Caco-2 (cell line): ENCODE measurements at regions not wholly inside any gene's neighbourhood (a gene's known extent, or its start where the extent isn't known, plus 50 kb on each side); places are given as distances from the start of the nearest gene placed in this dataset.

Experiments used
- BruUV-seq: library from RNA; stranded (reverse); fragments of 400-500 nt; replicated peaks from 2 replicates; lab custom pipeline; 2021; lab: Mats Ljungman, UMichigan
- CTCF ChIA-PET: fragments of 300-600 bp; sonication (Branson Sonifier 250); formaldehyde crosslinking; loops from one replicate; lab custom pipeline; 2022; ENCODE audit warnings: antibody characterized with exemption; lab: Charles Lee
- POLR2A ChIA-PET: fragments of 300-600 bp; sonication (Branson Sonifier 250); formaldehyde crosslinking; loops from one replicate; lab custom pipeline; 2022; ENCODE audit warnings: antibody characterized with exemption; lab: Charles Lee
- DNase-seq, 2 experiments: peaks; one replicate each; pipeline versions ENCODE4 v3.0.0 to v3.0.0-alpha.2; 2020 to 2022
- H3K27me3 ChIP-seq: replicated peaks from 2 replicates; pipeline ENCODE4 v1.6.0; 2011; ENCODE audit warnings: low read length; ENCODE audit not compliant: control insufficient read depth, insufficient read depth
- H3K36me3 ChIP-seq: 2 replicates; pipeline ENCODE4 v1.5.1; 2011; ENCODE audit warnings: low read length; ENCODE audit not compliant: control insufficient read depth, insufficient read depth
- H3K4me1 ChIP-seq: fragments of 250-450 bp; sonication (Bioruptor Pico); 2 replicates; pipeline ENCODE4 v1.5.1; 2020; ENCODE audit warnings: mild to moderate bottlenecking
- H3K4me3 ChIP-seq: 2 replicates; pipeline ENCODE4 v1.5.1; 2011; ENCODE audit warnings: low read depth, mild to moderate bottlenecking, control low read depth, low read length
- H3K9me3 ChIP-seq: fragments of 250-450 bp; sonication (Bioruptor Pico); 2 replicates; pipeline ENCODE4 v1.5.1; 2020; ENCODE audit warnings: mild to moderate bottlenecking, moderate library complexity
- H3K27ac Mint-ChIP-seq: one replicate; pipeline ENCODE4 v1.8.0; 2022; ENCODE audit warnings: mixed read lengths; ENCODE audit not compliant: unreplicated experiment
- H3K27me3 Mint-ChIP-seq: one replicate; pipeline ENCODE4 v1.8.0; 2022; ENCODE audit warnings: mixed read lengths; ENCODE audit not compliant: insufficient read depth, unreplicated experiment
- H3K36me3 Mint-ChIP-seq: one replicate; pipeline ENCODE4 v1.8.0; 2022; ENCODE audit warnings: mild to moderate bottlenecking, mixed read lengths; ENCODE audit not compliant: insufficient read depth, unreplicated experiment
- H3K4me1 Mint-ChIP-seq: one replicate; pipeline ENCODE4 v1.8.0; 2022; ENCODE audit warnings: low read depth, mixed read lengths; ENCODE audit not compliant: unreplicated experiment
- H3K4me3 Mint-ChIP-seq: one replicate; pipeline ENCODE4 v1.8.0; 2022; ENCODE audit warnings: mild to moderate bottlenecking, moderate library complexity, mixed read lengths; ENCODE audit not compliant: unreplicated experiment
- H3K9me3 Mint-ChIP-seq: one replicate; pipeline ENCODE4 v1.8.0; 2022; ENCODE audit warnings: mixed read lengths; ENCODE audit not compliant: unreplicated experiment
- CTCF ChIP-seq, 2 experiments: fragments of 200-600 bp in 1 of 2; IDR thresholded peaks; 1 replicate in 1 of 2; 2 replicates in 1 of 2; pipeline versions ENCODE4 v1.5.1 to v1.8.0; 2011 to 2022; ENCODE audit warnings: antibody characterized with exemption in 1 of 2, control low read depth in 1 of 2, inconsistent platforms in 1 of 2, low read depth in 1 of 2, low read length in 1 of 2, mild to moderate bottlenecking in 1 of 2, moderate library complexity in 1 of 2; ENCODE audit not compliant: insufficient read depth in 1 of 2, severe bottlenecking in 1 of 2, unreplicated experiment in 1 of 2
- intact Hi-C: fragments of 100-400 bp; cut with micrococcal nuclease; formaldehyde crosslinking; loops from one replicate; pipeline ENCODE4 v1.10.0; 2022; ENCODE audit not compliant: unreplicated experiment

GRCh38 chr13:74444864-74445479, 310.8 kb upstream of the KLF12 start:
- H3K4me1 ChIP-seq = no peaks in the 10 kb centered on the region
- TF ChIP-seq CTCF (IDR thresholded peaks at IDR 0.05; ENCODE audit: insufficient read depth in 1 of 2, low read depth in 1 of 2, low read length in 1 of 2, severe bottlenecking in 1 of 2, unreplicated experiment in 1 of 2) = no peak
- BruUV-seq = no TSS peak
- ChIA-PET POLR2A (no interaction called here), CTCF (no interaction called here)
- no peak overlapping the region for H3K4me3 ChIP-seq
- peaks cover 16% of the 10 kb centered on the region for H3K27me3 Mint-ChIP-seq
- H3K36me3 Mint-ChIP-seq = no peaks in the 10 kb centered on the region
- H3K9me3 Mint-ChIP-seq = peaks cover 19% of the 10 kb centered on the region
- no peak overlapping the region for H3K4me3 Mint-ChIP-seq
- H3K27me3 ChIP-seq = no peaks in the 10 kb centered on the region; the same call in 1 of the 2 replicates
- no peak for DNase-seq
- no peaks in the 10 kb centered on the region for H3K4me1 Mint-ChIP-seq
- H3K27ac Mint-ChIP-seq = no peak overlapping the region
- peaks cover 10% of the 10 kb centered on the region for H3K9me3 ChIP-seq
- H3K36me3 ChIP-seq = no peaks in the 10 kb centered on the region
- intact Hi-C loops = no loop called here

GRCh38 chr13:74444161-74444571, 310.0 kb upstream of the KLF12 start:
- intact Hi-C loops = no loop called here
- H3K4me1 ChIP-seq = no peaks in the 10 kb centered on the region
- DNase-seq = no peak
- H3K36me3 ChIP-seq = no peaks in the 10 kb centered on the region
- no peak for TF ChIP-seq CTCF (IDR thresholded peaks at IDR 0.05; ENCODE audit: insufficient read depth in 1 of 2, low read depth in 1 of 2, low read length in 1 of 2, severe bottlenecking in 1 of 2, unreplicated experiment in 1 of 2)
- H3K36me3 Mint-ChIP-seq = no peaks in the 10 kb centered on the region
- no peak overlapping the region for H3K27ac Mint-ChIP-seq
- CTCF ChIA-PET = no interaction called here
- BruUV-seq = no TSS peak
- POLR2A ChIA-PET = no interaction called here
- H3K9me3 ChIP-seq = peaks cover 10% of the 10 kb centered on the region
- no peaks in the 10 kb centered on the region; the same call in 1 of the 2 replicates for H3K27me3 ChIP-seq
- peaks cover 16% of the 10 kb centered on the region for H3K9me3 Mint-ChIP-seq
- no peak overlapping the region for H3K4me3 Mint-ChIP-seq
- no peak overlapping the region for H3K4me3 ChIP-seq
- H3K27me3 Mint-ChIP-seq = peaks cover 12% of the 10 kb centered on the region
- no peaks in the 10 kb centered on the region for H3K4me1 Mint-ChIP-seq

GRCh38 chr13:74443631-74444030, 309.4 kb upstream of the KLF12 start:
- Mint-ChIP-seq H3K4me1 (no peaks in the 10 kb centered on the region), H3K27ac (no peak overlapping the region), H3K36me3 (no peaks in the 10 kb centered on the region), H3K4me3 (no peak overlapping the region), H3K27me3 (peaks cover 12% of the 10 kb centered on the region), H3K9me3 (peaks cover 11% of the 10 kb centered on the region)
- H3K4me1 ChIP-seq = no peaks in the 10 kb centered on the region
- DNase-seq = no peak
- TF ChIP-seq CTCF (IDR thresholded peaks at IDR 0.05; ENCODE audit: insufficient read depth in 1 of 2, low read depth in 1 of 2, low read length in 1 of 2, severe bottlenecking in 1 of 2, unreplicated experiment in 1 of 2) = no peak
- ChIA-PET CTCF (no interaction called here), POLR2A (no interaction called here)
- BruUV-seq = no TSS peak
- H3K36me3 ChIP-seq = no peaks in the 10 kb centered on the region
- peaks cover 10% of the 10 kb centered on the region for H3K9me3 ChIP-seq
- H3K4me3 ChIP-seq = no peak overlapping the region
- no peaks in the 10 kb centered on the region; the same call in 1 of the 2 replicates for H3K27me3 ChIP-seq
- intact Hi-C loops = no loop called here
